GM18499 (cell line): ENCODE measurements at regions not wholly inside any gene's neighbourhood (a gene's known extent, or its start where the extent isn't known, plus 50 kb on each side); places are given as distances from the start of the nearest gene placed in this dataset.

Experiments used
- ATAC-seq: cut with Tn5 transposase; IDR thresholded peaks from one replicate; pipeline ENCODE4 v1.9.1; 2021; ENCODE audit warnings: moderate number of reproducible peaks; ENCODE audit not compliant: insufficient read depth, unreplicated experiment

- ATAC-seq, result no peak
Observed at GRCh38 chr9:16025627-16026026, 472.8 kb downstream of the CCDC171 start.

GRCh38 chr9:16026886-16027285, 474.0 kb downstream of the CCDC171 start:
- ATAC-seq, result no peak

DNA sequence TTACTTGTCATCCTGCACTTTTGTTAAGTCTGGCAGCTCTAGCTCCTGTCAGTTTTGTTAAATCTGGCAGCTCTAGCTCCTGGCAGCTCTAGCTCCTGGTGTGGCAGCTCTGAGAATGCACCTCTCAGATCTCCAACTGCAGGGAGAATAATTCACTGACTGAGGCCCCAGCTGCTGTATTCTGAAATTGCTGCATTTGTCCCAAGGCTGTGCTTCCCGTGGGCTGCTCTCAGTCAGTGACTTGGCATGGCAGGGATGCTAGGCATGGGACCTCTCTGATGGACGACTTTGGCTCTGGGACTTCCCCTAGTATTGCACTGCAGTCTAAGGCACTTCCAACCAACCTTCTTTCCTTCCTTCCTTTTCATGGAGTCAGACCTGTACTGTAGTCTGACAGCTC, 475.7 kb downstream of the CCDC171 start:
- no peak for ATAC-seq

- no peak for ATAC-seq
Observed at GRCh38 chr9:16029046-16029615, 476.3 kb downstream of the CCDC171 start.

- no peak for ATAC-seq
Observed at GRCh38 chr9:16029796-16030363, 477.0 kb downstream of the CCDC171 start.

- ATAC-seq, result peak; percentile 98
Observed at GRCh38 chr9:16030528-16031185, 477.8 kb downstream of the CCDC171 start.

- no peak for ATAC-seq
Observed at GRCh38 chr9:16031486-16031885, 478.6 kb downstream of the CCDC171 start.

DNA sequence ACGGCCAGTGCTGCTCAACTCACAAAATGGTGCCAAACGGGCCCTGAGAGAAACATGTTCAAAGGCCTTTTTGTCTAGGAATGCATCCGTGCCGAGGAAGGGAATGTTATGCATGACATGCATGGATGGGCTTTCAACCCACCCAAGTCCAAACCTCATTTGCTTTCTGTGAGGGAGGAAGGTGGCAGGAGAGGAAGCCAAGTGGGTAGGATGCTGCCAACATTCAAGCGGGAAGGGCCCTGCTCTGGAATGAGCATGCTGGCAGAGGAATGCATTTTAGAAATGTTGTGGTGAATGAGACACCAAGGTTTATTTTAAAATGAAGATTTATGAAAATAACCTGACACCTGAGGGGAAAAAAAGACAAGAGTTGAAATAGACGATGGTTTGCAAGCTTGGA, 479.1 kb downstream of the CCDC171 start:
- ATAC-seq, result no peak

DNA sequence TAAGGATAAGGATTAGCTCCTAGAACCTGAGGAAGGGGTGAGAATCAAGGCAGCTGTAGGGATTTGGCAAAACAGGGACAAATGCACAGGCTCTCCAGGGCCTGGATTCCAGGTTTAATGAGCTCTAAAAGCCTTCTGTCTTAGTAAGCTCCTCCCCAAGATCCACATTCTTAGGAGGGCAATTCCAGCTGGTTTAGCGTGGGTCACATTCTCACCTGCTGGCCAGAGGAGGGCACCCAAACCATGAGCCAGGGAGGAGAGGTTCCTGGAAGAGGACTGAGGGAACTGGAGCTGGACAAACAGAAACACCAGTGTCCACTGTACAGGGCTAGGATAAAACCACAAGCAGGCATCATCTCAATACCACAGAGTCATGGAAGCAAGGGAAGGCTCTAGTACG, 480.0 kb downstream of the CCDC171 start:
- no peak for ATAC-seq

DNA sequence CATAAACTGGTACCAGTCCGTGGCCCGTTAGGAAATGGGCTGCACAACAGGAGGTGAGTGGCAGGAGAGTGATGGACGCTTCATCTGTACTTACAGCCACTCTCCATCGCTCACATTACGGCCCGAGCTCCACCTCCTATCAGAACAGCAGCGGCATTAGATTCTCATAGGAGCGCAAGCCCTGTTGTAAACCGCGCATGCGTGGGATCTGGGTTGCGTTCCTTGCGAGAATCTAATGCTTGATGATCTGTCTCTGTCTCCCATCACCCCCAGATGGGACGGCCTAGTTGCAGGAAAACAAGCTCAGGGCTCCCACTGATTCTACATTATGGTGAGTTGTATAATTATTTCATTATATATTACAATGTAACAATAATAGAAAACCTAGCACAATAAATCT, 480.4 kb downstream of the CCDC171 start:
- no peak for ATAC-seq

- no peak for ATAC-seq
Observed at GRCh38 chr9:16033921-16034691, 481.3 kb downstream of the CCDC171 start.

- no peak for ATAC-seq
Observed at GRCh38 chr9:16039218-16039987, 486.6 kb downstream of the CCDC171 start.

- no peak for ATAC-seq
Observed at GRCh38 chr9:16039988-16040761, 487.3 kb downstream of the CCDC171 start.

- ATAC-seq, result no peak
Observed at GRCh38 chr9:16043756-16044578, 491.1 kb downstream of the CCDC171 start.

- no peak for ATAC-seq
Observed at GRCh38 chr9:16044579-16044881, 491.7 kb downstream of the CCDC171 start.

- no peak for ATAC-seq
Observed at GRCh38 chr9:16045651-16046280, 492.9 kb downstream of the CCDC171 start.

- no peak for ATAC-seq
Observed at GRCh38 chr9:16046713-16047112, 493.9 kb downstream of the CCDC171 start.

GRCh38 chr9:16048129-16048528, 495.3 kb downstream of the CCDC171 start:
- no peak for ATAC-seq

- ATAC-seq, result no peak
Observed at GRCh38 chr9:16052146-16052545, 499.3 kb downstream of the CCDC171 start.
